NB4 (cell line): ENCODE measurements at regions not wholly inside any gene's neighbourhood (a gene's known extent, or its start where the extent isn't known, plus 50 kb on each side); places are given as distances from the start of the nearest gene placed in this dataset.

Experiments used
- DNase-seq: peaks from one replicate; pipeline ENCODE4 v3.0.0; 2010; ENCODE audit warnings: low read depth
- H3K4me3 ChIP-seq: one replicate; pipeline ENCODE4 v1.5.1; 2011; ENCODE audit warnings: mild to moderate bottlenecking, low read depth, low read length, moderate library complexity
- MYC ChIP-seq: IDR thresholded peaks from 2 replicates; pipeline ENCODE4 v1.6.1; 2011; ENCODE audit warnings: low read depth, low read length
- POLR2A ChIP-seq: IDR thresholded peaks from 2 replicates; pipeline ENCODE4 v1.6.1; 2011; ENCODE audit warnings: mild to moderate bottlenecking; ENCODE audit not compliant: insufficient read length; ENCODE audit errors: extremely low read depth
- TF ChIP-seq, protein P1 (sequence below): IDR thresholded peaks from one replicate; pipeline ENCODE4 v1.5.1; 2012; ENCODE audit warnings: low read depth, low read length
- TF ChIP-seq, protein P2 (sequence below): IDR thresholded peaks from 2 replicates; pipeline ENCODE4 v1.6.1; 2011; ENCODE audit warnings: low read depth, low read length

DNA sequence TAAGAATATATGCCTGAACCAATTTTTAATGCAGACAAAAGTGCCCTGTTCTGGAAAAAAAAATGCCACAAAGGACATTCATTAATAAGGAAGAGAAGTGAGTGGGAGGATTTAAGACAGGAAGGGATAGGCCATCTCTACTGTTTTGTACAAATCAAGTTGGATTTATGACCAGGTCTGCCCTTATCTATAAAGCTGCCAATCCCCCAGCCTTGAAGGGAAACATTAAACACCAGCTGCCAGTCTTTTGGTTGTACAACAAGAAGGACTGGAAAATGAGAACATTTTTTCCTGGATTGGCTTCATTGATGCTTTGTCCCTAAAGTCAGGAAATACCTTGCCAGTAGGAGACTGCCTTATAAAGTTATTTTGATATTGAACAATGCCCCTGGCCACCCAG is 444.0 kb downstream of the NPHP4 start:
- no peak overlapping the region for H3K4me3 ChIP-seq

DNA sequence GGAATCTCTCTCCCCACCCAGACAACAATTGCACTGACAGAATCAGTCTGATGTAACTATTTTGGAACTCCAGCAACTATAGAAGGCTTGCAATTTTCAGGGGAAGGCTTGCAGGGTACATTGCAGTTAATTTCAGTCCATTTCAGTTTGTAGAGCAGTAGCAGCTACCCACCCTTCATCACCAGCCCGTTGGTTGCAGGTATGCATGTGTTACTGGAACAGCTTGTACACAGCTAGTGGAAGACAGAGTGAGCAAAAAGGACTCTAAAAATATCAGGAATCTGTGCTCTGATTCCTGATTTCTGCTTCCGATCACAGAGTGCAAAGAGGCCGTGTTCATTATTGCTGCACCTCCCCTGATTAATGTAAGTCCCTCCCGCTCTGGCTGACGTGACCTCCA is 449.0 kb downstream of the NPHP4 start:
- TF ChIP-seq, protein P1, sequence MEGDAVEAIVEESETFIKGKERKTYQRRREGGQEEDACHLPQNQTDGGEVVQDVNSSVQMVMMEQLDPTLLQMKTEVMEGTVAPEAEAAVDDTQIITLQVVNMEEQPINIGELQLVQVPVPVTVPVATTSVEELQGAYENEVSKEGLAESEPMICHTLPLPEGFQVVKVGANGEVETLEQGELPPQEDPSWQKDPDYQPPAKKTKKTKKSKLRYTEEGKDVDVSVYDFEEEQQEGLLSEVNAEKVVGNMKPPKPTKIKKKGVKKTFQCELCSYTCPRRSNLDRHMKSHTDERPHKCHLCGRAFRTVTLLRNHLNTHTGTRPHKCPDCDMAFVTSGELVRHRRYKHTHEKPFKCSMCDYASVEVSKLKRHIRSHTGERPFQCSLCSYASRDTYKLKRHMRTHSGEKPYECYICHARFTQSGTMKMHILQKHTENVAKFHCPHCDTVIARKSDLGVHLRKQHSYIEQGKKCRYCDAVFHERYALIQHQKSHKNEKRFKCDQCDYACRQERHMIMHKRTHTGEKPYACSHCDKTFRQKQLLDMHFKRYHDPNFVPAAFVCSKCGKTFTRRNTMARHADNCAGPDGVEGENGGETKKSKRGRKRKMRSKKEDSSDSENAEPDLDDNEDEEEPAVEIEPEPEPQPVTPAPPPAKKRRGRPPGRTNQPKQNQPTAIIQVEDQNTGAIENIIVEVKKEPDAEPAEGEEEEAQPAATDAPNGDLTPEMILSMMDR, result no peak
- TF ChIP-seq POLR2A, result no peak
- no peak for TF ChIP-seq MYC
- TF ChIP-seq, protein P2, sequence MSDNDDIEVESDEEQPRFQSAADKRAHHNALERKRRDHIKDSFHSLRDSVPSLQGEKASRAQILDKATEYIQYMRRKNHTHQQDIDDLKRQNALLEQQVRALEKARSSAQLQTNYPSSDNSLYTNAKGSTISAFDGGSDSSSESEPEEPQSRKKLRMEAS, result no peak
- H3K4me3 ChIP-seq, result no peak overlapping the region
- no peak for DNase-seq

More for the DNA sequence above, 444.0 kb downstream of the NPHP4 start:
- no peak for DNase-seq
- no peak for TF ChIP-seq POLR2A
- no peak for TF ChIP-seq MYC

DNA sequence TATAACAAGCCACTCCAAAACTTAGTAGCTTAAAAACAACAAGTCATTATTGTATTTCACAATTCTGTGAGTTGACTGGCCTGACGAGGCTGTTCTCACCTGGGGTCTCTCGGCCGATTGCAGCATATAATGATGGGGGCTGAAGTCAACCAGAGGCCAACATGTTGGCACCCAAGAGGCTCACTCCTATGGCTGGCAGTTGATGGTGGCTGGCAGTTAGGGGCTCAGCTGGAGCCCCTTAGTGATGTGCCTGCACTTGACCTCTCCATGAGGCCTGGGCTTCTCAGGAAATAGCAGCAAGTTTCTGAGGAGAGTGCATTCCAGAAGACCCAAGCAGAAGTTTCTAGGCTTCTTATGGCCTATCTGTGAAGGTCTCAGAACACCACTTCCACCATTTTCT is 459.4 kb downstream of the NPHP4 start:
- TF ChIP-seq, protein P2, result no peak
- TF ChIP-seq POLR2A, result no peak
- DNase-seq, result no peak

DNA sequence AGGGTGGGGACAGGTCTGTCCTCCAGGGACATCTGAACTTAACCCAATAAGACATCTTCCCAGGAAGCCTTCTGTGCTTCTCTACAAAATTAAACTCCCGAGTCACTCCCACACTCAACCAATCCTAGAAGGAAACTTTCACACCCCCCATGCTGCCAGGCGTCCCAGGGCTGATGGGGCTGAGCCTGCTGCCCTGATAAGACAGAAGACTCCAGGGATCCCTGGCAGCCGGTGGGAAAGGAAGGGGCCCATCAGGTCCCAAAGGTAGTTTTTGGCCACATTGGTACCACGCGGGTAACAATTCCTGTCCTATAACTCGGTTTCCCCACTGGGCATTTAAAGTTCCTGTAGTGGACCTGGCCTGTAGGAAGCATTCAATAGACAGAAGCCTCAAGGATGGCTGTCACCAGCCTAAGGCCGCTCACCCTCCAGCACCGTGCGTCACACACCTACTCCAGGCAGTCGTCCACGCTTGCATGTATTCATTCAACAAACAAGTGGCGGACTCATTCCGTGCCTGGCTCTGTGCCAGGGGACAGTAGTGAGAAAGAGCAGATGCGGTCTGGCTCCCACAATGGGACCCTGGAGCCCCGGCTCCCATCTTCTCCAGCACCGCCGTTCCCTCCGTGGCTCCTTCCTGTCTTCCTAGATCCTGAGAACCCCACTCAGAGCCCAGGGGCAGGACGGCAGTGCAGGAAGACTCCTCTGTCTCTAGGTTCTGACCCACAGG is 465.2 kb downstream of the NPHP4 start:
- DNase-seq, result no peak
- TF ChIP-seq MYC, result no peak
- TF ChIP-seq, protein P1, result no peak
- TF ChIP-seq, protein P2, result no peak
- no peak overlapping the region for H3K4me3 ChIP-seq

More for the DNA sequence above, 459.4 kb downstream of the NPHP4 start:
- no peak overlapping the region for H3K4me3 ChIP-seq

DNA sequence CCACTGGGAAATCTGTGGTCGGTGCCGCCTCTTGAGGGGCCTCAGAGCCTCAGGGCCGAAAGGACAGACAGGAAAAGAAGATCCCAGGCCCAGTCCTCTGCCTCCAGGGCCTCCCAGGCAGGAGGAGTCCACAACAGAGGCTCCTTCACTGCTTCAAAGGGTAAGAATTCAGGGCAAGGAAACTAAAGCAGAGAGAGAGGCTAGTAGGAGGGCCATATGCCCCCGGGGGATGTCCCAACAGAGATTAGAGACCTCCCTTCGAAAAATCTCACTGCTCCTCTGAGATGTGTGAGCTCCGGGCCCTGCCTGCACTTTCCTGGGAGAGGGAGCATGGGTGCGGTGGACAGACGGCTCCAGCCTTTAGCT is 465.9 kb downstream of the NPHP4 start:
- DNase-seq, result no peak
- no peak overlapping the region for H3K4me3 ChIP-seq
- TF ChIP-seq, protein P2, result no peak
- TF ChIP-seq, protein P1, result no peak
- TF ChIP-seq POLR2A (no peak), MYC (no peak)

DNA sequence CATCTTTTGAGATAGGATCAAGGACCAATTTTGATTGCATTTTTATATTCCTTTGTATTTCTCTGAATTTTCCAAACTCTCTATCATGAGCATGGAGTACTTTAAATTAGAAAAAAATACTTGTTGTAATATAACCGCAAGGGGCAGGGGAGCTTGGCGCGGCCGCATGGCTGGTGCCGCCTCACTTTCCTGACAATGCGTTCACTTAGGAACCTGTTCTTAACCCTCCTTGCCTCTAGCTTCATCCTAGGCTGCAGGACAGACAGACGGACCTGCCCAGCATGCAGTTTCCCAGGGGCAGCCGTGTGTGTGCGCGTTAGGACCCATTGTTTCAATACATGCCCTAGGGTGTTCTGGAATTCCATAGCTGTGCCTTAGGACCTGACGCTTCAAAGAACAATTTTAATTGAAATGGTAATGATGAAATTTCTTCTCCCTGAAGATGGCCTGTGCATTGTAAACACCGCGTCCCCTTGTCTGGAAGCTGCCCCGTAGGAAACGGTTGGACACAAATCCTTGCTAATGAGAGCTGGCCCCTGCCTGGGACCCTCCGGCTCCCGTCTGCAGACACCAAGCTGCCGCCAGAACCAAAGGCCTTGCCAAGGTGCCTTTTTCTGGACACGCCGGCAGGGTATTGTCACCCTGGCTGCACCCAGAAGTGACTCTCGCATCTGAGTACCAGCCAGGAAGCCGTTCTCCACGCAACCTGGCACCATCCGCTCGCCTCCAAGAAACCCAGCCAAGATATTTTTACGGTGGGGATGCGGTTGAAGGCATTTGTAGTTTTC is 466.4 kb downstream of the NPHP4 start:
- no peak overlapping the region for H3K4me3 ChIP-seq
- DNase-seq, result no peak
- no peak for TF ChIP-seq MYC

DNA sequence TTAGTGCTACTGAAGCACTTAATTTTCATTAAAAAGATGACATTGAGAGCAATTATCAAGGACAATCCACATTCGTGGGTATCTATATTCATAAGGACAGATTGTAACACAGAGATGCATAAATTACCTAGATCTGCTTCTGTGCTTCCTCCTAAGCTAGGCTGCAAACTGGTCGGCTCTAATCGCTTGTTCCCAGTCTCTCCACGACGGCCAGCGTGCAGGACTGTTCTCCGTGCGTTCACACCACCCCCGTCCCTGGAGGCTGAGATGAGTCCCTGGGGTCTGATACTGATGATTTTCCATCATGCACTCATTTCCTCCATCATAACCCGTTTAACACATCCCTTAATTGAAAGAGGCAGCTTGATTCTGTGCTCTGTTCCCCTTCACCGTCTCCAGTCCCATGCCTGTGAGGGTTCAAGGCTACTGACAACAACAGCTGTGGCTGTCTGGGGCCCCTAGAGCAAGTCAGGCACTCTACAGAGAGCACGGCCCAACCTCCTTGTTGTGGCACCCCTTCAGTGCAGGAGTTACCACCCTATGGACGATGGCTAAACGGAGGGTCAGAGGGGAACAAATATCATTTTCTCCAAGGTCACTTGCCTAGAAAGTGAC is 469.6 kb downstream of the NPHP4 start:
- DNase-seq, result no peak
- TF ChIP-seq, protein P1, result no peak
- TF ChIP-seq, protein P2, result no peak
- TF ChIP-seq POLR2A, result no peak
- no peak for TF ChIP-seq MYC

More for the DNA sequence above, 469.6 kb downstream of the NPHP4 start:
- no peak overlapping the region for H3K4me3 ChIP-seq
